Hematopoietic multipotent progenitor cell treated with erythropoietin and hydrocortisone succinate and interleukin-3 and kit ligand, for 17 days (in vitro differentiated cells): ENCODE measurements at regions not wholly inside any gene's neighbourhood (a gene's known extent, or its start where the extent isn't known, plus 50 kb on each side); places are given as distances from the start of the nearest gene placed in this dataset.
A peak's percentile ranks its signal among the peaks of the same experiment; 100 is the strongest.

Source experiments
- DNase-seq: peaks from one replicate; pipeline ENCODE4 v3.0.0-alpha.2; 2015; ENCODE audit warnings: low spot score

- no peak for DNase-seq
Measured at GRCh38 chr14:65936342-65936975, 523.9 kb downstream of the FUT8 start.

DNA sequence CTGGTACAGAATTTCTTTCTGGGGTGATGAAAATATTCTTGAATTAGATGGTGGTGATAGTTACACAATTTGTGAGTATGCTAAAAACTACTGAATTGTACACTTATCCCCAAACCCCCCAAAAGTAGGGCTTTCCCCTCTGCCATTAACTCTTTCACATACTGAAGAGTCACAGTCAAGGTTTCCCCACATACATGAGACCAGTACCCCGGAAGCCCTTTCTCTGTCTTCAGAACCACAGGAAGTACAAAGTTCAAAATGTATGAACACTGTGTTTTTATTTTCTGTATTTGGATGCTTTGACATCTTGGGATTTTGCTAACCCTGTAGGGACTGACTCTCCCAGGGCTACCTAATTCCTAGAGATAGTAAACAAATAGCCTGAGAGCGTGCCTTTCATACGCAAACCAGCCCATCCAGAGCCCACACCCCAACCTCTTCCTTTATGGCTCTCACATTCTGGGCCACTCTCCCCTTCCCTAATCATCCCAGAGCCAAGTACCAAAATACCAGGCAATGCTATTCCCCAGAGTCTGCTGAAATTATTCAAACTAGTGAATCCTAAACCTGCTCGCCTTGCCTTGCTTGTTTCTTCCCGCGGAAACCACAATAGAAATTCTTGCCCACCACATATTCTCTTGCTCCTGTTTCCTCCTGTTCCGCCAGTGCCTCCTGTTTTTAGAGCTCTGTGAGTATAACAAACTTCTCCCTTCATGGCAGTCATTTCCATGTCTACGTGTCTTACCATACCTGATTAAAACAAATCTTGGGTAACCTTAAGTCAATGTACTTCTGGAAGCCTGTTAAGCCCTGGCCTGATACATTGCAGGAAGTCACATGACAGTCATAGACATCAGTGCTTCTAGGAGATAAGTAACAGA lies 524.8 kb downstream of the FUT8 start:
- no peak for DNase-seq

GRCh38 chr14:65937960-65938316 lies 525.4 kb downstream of the FUT8 start:
- DNase-seq = no peak

DNA sequence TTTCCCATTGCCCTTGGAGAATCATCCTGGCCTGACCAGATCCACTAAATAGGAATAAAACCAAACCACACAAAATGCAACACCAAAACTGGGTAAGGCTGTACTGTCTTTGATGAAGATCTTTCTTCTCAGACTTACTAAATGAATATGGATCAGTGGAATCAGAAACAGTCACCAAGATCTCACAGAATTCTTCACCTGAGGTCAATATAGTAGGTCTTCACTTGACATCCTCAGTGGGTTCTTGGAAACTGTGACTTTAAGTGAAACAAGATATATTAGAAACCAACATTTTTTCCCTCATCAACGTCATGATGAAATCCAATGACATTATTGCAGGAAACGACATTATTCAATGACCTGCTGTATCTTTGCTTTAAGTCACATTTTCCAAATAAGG lies 526.2 kb downstream of the FUT8 start:
- DNase-seq = no peak

DNA sequence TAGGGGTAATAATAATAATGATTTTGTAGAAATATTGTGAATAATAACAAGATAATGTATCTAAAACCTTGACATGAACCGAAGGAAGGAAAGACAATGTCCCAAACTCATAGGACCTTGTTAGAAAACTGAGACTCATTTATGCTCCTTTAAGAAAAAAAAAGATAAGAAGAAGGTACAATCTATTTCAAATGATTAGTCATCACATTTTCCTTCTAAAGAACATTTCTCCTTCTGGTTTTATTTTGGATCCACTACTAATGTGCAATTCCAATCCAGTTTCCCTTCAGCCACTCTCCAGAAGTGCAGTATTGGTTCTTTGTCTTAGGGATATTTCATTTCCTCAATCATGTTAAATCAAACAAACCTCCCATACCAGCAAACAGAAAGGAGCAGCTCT lies 526.7 kb downstream of the FUT8 start:
- DNase-seq = no peak

- no peak for DNase-seq
Measured at GRCh38 chr14:65940056-65940735, 527.7 kb downstream of the FUT8 start.

- no peak for DNase-seq
Measured at GRCh38 chr14:65941091-65941490, 528.6 kb downstream of the FUT8 start.

GRCh38 chr14:65943150-65943549 lies 530.6 kb downstream of the FUT8 start:
- no peak for DNase-seq

DNA sequence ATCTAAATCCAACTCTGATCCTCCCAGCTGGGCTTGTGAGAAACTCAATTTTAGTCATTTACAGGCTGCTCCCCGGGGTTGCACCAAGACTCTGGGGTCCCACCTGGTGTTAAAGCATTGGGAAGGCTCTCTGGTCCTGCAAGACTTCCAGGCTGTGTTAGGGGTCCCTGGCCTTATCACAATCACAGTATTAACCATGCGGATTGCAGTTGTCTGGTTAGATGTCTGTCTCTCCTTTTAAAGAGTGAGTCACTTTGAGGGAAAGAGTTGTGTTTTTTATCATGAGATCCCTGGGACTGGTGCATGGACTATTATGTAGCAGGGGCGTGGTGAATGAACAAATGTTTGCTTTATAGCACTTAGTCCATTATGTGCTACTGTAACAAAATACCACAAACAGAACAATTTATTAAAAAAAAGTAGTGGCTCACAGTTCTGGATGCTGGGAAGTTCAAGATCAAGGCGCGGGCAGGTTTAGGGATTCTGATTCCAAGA lies 531.4 kb downstream of the FUT8 start:
- no peak for DNase-seq

DNA sequence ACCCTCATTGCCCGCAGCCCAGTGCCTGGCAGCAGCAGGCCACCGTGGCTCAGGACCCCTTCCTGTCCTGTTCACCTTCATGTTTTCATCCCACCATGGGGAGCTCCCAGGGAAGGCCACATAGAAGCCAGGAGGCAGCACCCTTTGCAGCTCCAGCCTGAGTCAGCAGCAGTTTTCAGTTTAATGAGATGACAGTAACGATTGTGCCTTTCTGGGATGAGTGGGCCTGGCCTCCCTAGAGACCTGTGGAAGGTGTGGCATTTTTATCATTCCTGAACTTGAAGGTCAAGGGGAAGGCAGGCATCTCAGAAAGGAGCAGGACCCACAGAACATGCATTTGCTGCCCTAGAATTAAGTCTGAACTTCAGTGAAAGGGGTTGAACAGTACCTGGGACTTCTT lies 532.8 kb downstream of the FUT8 start:
- no peak for DNase-seq

- DNase-seq = no peak
Measured at GRCh38 chr14:65946494-65946893, 534.0 kb downstream of the FUT8 start.

DNA sequence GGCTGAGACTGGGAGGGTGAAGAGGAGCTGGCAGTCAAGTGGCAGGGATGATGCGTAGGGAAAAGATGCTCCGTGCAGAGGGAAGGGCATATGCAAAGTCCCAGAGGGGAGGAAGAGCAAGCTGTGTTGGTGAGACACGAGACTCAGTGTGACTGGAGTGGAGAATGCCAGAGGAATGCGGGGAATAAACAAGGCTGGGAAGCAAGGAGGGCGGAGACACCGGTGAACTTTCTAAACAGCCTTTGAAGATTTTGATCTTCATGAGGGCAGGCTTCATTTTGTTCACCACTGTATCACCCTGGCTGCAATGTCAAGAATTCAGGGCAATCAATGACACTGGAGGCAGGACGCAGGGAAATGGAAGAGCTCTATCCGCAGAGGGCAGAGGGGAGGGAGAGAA lies 535.8 kb downstream of the FUT8 start:
- DNase-seq = no peak

DNA sequence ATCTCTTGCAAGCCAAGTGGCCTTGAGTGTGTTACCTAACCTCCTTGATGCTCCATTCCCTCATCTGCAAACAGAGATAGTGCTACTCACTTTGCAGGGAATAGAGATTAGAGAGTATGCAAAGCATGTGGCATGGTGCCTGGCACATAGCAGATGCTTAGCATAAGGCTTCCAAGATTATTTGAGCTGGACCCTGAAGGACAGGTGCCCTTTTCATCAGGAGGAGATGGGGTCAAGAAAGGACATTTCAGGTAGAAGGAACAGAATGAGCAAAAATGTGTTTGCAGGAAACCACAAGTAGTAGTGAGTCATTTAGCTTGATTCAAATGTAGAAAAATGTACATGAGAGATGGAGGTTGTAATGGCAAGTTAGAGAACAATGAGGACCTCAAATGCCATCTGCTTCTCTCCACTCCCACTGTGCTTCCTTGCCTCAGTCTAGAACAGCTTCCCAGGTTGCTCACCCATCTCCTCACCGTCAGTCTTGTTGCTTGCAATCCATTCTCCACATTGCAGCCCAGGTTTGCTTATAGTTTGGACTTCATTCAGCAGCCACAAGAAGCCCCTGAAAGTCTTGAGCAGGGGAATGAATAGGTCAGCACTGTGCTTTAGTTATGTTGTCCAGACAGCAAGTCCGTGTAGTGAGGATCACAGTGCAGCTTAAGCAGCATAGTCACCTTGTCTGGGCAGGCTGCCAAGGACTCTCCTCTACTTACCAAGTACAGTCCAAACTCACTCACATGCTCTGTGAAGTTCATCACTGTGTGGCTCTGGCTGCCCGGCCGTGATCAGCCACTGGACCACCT lies 536.3 kb upstream of the CCDC196 start:
- DNase-seq = peak; percentile 59

- DNase-seq = no peak
Measured at GRCh38 chr14:65954942-65955341, 531.2 kb upstream of the CCDC196 start.

GRCh38 chr14:65957631-65958205 lies 528.5 kb upstream of the CCDC196 start:
- no peak for DNase-seq

DNA sequence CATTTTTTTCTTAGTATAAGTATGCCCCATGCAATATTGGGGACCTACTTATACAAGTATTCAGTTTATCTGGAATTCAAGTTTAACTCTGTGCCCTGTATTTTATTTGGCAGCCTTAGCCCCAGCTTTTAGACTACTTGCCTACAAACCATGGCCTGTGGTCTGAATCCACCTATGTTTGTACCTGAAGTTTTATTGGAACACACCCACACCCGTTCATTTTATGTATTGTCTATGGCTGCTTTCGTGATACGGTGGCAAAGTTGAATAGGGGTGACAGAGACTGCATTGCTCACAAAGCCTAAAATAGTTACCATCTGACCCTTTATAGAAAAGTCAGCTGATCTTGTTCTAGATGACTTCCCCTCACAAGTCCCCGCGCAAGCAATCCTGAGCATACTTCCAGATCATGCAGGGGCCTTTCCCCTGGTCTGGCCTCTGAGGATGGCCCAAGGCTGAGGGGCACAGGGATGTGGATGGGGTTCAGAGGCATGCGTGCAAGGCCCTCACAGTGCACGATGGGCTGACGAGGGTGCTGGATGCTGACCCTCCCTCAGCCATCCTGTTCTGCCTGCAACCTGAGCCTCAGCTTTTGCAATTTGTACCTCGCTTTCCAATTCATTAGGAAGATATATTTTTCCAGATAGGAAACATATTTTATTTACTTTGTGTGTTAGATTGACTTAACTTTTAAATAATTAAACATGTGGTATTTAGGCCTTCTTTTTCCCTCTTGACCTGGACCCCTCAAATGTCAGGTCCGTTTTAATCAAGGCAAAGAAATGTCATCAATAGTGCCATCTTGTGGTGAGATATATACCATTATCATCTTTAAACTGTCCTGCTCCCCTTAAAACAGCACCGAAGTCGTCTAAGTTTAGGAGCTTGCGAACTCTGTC lies 527.3 kb upstream of the CCDC196 start:
- peak; percentile 21 for DNase-seq

GRCh38 chr14:65959563-65960024 lies 526.6 kb upstream of the CCDC196 start:
- DNase-seq = no peak

DNA sequence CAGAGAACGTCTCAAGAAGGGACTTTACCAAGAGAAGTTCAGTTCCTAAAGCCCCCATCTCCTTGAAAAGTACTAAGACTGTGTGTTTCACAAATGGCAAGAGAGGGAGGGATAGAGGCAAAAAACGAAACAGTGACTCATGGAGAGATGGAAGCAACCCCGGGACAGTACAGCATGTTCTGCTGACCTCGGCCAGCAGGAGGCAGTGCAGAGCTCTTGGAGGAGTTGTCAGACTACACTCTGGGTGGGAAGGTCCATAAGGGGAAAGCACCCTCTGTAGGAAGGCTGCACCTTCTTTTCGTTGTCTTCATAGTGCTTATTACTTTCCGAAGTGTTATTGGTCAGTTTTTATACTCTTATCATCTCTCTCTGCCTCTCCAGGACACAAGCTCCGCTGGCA lies 525.2 kb upstream of the CCDC196 start:
- peak; percentile 31 for DNase-seq

DNA sequence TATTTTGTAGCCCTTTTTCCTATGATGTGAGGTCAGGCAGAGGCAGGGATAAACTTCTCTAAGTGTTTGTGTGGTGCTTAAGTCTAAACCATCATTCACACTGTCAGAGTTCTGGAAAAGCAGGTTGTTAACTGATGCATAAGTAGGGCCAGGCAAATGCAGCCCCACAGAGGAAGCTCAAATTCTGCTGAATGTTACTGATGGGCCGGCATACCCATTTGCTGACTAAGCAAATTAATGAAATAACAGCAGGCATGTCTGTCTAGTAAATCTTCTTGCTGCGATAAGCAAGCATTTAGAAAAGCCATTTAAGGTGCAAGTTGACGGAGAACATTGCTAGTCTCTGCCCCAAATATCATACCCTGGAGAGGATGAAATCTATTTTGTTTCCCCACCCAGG lies 523.2 kb upstream of the CCDC196 start:
- no peak for DNase-seq

DNA sequence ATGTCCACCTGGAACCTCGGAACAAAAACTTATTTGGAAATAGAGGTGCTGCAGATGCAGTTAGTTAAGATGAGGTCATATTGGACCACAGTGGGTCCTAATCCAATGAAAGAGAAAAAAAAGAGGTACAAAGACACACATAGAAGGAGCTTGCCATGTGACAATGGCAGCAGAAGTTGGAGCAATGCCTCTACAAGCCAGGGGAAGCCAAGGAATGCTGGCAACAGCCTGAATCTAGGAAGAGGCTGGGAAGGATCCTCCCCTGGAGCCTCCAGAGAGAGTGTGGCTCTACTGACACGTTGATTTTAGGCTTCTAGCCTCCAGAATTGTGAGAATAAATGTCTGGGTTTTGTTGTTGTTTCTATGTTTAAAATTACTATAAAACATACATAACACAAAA lies 521.8 kb upstream of the CCDC196 start:
- no peak for DNase-seq

DNA sequence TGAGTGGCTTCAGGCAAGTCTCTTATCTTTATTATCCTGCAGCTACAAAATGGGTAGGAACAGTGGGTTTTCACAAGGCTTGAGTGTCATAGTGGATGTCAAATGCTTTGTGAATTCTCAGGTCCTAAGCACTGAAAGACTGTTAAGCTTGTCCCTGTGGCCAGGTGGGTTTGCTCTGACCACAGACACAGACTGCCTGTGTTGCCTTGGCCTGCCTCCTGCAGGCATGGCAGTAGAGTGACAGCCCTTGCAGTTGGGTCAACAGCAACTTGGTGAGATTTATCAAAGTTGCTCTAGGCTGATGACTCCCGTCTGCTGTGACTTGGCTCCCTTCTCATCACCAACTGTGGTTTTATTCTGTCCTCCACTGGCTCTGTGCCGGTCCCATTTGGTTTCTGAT lies 520.0 kb upstream of the CCDC196 start:
- no peak for DNase-seq
